GM13976 (cell line): ENCODE measurements at regions not wholly inside any gene's neighbourhood (a gene's known extent, or its start where the extent isn't known, plus 50 kb on each side); places are given as distances from the start of the nearest gene placed in this dataset.

Experiments used
- DNase-seq: peaks from one replicate; pipeline ENCODE4 v3.0.0; 2012; ENCODE audit warnings: low spot score
- CTCF ChIP-seq: IDR thresholded peaks from 2 replicates; pipeline ENCODE4 v1.5.1; 2012; ENCODE audit warnings: borderline replicate concordance, mild to moderate bottlenecking; ENCODE audit not compliant: insufficient read depth; ENCODE audit errors: extremely low read depth, missing control alignments, control extremely low read depth
- in situ Hi-C: fragments of 300-500 bp; cut with MboI; formaldehyde crosslinking; loops from one replicate; pipeline ENCODE4 v1.12.0; 2022; ENCODE audit warnings: low sequenced_read_pairs, mixed read lengths, inconsistent platforms; ENCODE audit not compliant: unreplicated experiment

GRCh38 chr2:238963161-238963970, 115.5 kb downstream of the TWIST2 start:
- no peak for DNase-seq
- no peak for TF ChIP-seq CTCF
- in situ Hi-C loops = no loop called here

GRCh38 chr2:238963971-238964328, 116.1 kb downstream of the TWIST2 start:
- in situ Hi-C loops = no loop called here
- TF ChIP-seq CTCF = no peak
- no peak for DNase-seq

GRCh38 chr2:238964544-238965067, 116.7 kb downstream of the TWIST2 start:
- DNase-seq = no peak
- TF ChIP-seq CTCF = no peak
- in situ Hi-C loops = no loop called here

- in situ Hi-C loops = no loop called here
- TF ChIP-seq CTCF = no peak
- DNase-seq = no peak
These were observed 117.6 kb downstream of the TWIST2 start for GRCh38 chr2:238965371-238966071.

- no peak for TF ChIP-seq CTCF
- in situ Hi-C loops = no loop called here
- DNase-seq = no peak
These were observed 118.4 kb downstream of the TWIST2 start for GRCh38 chr2:238966072-238966937.

GRCh38 chr2:238967031-238967977, 119.4 kb downstream of the TWIST2 start:
- in situ Hi-C loops = no loop called here
- DNase-seq = no peak
- no peak for TF ChIP-seq CTCF
